NB4 (cell line): ENCODE measurements at regions not wholly inside any gene's neighbourhood (a gene's known extent, or its start where the extent isn't known, plus 50 kb on each side); places are given as distances from the start of the nearest gene placed in this dataset.

Experiments
- POLR2A ChIP-seq: IDR thresholded peaks from 2 replicates; pipeline ENCODE4 v1.6.1; 2011; ENCODE audit warnings: mild to moderate bottlenecking; ENCODE audit not compliant: insufficient read length; ENCODE audit errors: extremely low read depth
- TF ChIP-seq, protein P1 (sequence below): IDR thresholded peaks from one replicate; pipeline ENCODE4 v1.5.1; 2012; ENCODE audit warnings: low read depth, low read length
- TF ChIP-seq, protein P2 (sequence below): IDR thresholded peaks from 2 replicates; pipeline ENCODE4 v1.6.1; 2011; ENCODE audit warnings: low read depth, low read length

DNA sequence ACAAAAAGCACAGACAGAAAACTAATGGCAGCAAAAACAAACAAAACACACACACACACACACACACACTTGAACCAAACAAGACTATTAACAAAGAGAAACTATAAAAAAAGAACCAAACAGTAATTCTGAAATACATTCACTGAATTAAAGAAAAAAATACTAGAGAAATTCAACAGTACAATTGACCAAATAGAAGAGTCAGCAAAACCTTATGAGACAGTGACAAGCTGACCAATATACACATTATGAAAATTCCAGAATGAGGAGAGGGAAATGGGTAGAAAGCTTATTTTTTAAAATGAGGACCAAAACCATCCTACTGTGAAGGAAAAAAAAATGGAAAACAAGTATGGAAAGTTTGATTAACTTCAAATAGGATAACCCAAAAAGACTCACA, 212.2 kb upstream of the BTBD3 start:
- no peak for TF ChIP-seq POLR2A
- TF ChIP-seq, protein P1, sequence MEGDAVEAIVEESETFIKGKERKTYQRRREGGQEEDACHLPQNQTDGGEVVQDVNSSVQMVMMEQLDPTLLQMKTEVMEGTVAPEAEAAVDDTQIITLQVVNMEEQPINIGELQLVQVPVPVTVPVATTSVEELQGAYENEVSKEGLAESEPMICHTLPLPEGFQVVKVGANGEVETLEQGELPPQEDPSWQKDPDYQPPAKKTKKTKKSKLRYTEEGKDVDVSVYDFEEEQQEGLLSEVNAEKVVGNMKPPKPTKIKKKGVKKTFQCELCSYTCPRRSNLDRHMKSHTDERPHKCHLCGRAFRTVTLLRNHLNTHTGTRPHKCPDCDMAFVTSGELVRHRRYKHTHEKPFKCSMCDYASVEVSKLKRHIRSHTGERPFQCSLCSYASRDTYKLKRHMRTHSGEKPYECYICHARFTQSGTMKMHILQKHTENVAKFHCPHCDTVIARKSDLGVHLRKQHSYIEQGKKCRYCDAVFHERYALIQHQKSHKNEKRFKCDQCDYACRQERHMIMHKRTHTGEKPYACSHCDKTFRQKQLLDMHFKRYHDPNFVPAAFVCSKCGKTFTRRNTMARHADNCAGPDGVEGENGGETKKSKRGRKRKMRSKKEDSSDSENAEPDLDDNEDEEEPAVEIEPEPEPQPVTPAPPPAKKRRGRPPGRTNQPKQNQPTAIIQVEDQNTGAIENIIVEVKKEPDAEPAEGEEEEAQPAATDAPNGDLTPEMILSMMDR, result no peak
- TF ChIP-seq, protein P2, sequence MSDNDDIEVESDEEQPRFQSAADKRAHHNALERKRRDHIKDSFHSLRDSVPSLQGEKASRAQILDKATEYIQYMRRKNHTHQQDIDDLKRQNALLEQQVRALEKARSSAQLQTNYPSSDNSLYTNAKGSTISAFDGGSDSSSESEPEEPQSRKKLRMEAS, result no peak
